Muscle of arm (tissue), 1 donor: ENCODE measurements at regions not wholly inside any gene's neighbourhood (a gene's known extent, or its start where the extent isn't known, plus 50 kb on each side); places are given as distances from the start of the nearest gene placed in this dataset.
"Not testable (repeated sequence)": the region's sequence is repeated elsewhere in the genome, so short reads cannot be mapped to it uniquely, and the experiment has no call there.

Experiments
- DNase-seq: peaks from one replicate; pipeline ENCODE4 v3.0.0-alpha.2; 2013

- DNase-seq, result no peak
Observed at GRCh38 chr21:14683063-14683462, 136.9 kb upstream of the SAMSN1 start.

GRCh38 chr21:14678973-14679574 is 133.0 kb upstream of the SAMSN1 start:
- DNase-seq, result no peak

DNA sequence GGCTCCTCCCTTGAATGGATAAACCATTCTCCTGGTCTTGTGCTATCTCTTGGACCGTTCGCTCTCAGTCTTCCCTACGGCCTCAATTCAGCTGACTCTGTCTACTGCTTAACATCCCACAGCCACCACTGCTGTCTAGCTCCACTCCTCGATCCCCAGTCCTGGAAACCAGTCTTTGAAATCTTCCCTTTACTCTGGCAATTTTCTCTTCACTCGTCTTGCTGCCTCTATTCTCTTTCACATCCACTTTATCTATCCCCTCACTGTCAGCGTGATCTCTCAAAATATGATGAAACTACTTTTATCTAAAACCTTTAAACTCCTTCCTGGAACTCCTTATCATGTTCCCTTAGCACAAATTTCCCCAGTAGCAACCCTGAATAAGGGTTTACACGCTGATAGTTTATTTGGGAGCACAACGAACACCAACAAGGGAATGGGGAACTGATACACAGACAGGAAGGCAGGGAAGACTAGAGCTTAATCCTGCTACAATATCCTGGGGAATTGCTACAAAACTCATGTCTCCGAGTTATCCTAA is 131.6 kb upstream of the SAMSN1 start:
- no peak for DNase-seq

GRCh38 chr21:14677013-14677412 is 130.9 kb upstream of the SAMSN1 start:
- DNase-seq, result no peak

DNA sequence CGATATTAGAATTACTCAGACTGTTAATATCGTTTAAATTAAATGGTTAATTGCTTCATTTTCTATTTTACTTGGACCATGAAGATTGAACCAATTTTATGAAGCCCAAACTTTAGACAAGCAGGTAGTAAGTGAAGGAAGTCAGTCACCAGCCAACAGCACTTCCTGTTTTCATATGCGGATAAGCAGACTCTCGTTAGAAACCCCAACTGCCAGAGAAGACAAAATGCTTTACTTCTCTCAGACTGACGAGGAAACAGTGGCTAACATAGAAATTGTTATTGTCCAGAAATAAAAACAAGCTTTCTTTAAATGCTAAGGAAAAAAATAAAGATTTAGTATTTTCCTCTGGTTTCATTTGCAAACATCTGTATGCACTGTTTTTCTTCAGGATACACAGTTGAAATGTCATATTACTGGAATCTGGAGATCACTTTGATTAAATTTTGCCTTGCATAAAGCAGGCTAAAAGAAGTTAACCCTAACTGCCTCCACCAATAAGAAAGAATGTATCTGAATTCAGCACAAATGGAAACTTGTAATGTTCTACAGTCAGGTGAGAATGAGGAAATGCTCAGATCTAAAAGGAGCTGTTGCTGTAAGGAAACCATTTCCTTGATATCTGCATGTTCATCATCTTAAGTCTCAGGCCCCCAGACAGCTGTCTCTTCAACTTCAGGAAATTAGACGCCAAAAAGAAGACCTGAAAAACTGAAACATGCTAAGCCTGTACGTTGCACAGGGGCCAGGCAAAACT is 129.8 kb upstream of the SAMSN1 start:
- DNase-seq, result no peak

DNA sequence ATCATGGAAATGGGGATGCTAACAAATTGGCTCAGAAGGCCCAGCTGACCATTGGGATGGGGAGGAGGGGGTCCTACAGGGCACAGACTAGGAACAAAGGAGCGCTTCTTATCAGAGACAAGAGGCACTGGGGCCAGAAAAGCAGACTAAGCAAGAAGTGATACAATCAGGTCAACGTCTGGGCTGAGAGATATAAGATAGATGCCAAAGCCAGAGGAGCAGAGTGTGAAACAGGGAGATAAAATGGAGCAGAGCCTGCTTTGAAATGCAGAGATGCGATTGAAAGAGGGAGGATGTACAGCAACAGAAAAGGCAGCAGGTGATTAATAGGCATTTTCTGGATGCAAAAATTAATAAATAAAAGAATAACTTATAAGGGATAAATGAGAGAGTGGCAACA is 127.5 kb upstream of the SAMSN1 start:
- DNase-seq, result no peak

GRCh38 chr21:14672466-14672865 is 126.4 kb upstream of the SAMSN1 start:
- no peak for DNase-seq

DNA sequence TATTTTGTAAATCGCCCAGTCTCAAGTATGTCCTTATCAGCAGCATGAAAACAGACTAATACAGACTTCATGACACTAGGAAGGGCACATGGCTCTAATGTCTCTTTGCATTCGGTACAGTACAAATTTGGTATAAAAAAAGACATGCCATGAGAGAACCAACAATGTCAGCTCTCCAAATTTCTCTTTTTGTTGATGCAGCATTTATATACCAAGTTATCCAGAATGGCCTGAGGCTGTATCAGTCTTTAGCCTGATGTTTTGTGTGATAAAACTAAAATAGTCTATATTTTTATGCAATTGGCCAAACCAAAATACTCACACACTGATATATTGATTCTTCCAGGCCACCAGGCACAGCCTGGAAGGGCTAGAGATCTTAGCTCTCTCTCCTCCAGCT is 124.3 kb upstream of the SAMSN1 start:
- DNase-seq, result no peak

- DNase-seq, result not testable (repeated sequence)
Observed at GRCh38 chr21:14669092-14669491, 123.0 kb upstream of the SAMSN1 start.

DNA sequence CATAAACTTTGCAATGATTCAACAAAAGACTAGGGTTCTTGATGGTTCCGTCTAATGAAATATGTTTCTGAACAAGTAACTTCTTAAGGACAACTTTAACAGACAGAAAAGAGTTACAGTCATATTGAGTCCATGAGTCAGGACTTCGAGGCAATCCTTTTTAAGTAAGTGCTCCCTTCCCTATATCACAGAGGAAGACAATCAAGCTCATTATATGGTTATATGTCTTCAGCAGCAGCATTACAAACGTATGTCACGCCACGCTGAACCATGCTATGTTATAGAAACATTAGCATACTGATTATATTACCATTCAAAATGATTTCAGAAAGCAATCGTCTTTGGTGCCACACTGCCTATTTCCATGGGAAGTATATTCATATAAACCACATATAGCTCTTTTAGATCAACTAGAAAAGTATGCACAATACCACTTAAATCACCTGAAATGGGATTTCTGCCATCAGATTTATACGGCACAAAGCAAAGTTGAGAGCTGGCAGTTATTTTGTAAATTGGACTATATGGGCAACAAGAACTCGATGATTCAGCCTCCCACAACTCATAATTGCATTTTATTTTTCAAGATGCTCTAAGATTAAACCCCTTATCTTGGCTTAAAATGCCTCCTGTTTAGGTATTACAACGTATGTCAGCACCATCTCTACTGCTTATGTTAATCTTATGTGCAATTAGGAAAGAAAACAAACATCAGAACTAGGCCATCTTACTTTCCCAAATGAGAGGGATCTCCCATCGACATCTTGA is 111.3 kb upstream of the SAMSN1 start:
- no peak for DNase-seq

DNA sequence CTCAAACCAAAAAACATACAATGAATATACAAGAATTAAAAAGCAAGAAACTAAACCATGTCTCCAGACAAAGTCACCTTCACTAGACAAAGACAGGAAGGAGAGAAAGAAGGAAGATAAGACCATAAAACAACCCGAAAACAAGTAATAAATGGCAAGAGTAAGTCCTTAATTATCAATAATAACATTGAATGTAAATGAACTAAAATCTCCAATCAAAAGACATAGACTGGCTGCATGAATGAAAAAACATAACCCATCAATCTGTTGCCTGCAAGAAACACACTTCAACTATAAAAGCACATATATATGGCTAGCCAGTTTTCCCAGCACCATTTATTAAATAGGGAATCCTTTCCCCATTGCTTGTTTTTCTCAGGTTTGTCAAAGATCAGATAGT is 100.8 kb upstream of the SAMSN1 start:
- no peak for DNase-seq

DNA sequence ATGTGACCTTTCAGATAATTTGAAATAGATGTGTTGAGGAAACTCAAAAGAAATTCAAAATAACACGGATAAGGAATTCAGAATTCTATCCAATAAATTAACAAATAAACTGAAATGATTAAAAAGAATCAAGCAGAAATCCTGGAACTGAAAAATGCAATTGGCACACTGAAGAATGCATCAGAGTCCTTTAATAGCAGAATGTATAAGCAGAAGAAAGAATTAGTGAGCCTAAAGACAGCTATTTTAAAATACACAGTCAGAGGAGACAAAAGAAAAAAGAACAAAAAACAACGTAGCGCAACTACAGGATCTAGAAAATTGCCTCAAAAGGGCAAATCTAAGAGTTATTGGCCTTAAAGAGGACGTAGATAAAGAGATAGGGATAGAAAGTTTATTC is 99.6 kb upstream of the SAMSN1 start:
- no peak for DNase-seq

DNA sequence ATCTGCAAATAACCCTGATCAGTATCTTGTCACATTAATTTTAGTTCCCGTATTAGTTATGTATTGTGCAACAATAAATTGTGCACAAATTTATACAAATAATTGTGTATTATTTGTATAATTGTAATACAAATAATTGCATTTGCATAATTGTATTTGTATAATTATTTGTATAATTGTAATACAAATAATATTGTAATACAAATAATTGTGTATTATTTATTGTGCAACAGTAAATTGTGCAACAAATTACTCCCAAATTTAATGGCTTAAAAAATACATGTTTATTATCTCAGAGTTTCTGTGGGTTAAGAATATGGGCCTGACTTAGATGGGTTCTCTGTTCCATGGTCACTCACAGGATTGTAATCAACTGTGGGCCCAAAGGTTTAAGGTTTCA is 86.2 kb upstream of the SAMSN1 start:
- DNase-seq, result no peak

GRCh38 chr21:14630556-14631069 is 84.5 kb upstream of the SAMSN1 start:
- DNase-seq, result no peak

DNA sequence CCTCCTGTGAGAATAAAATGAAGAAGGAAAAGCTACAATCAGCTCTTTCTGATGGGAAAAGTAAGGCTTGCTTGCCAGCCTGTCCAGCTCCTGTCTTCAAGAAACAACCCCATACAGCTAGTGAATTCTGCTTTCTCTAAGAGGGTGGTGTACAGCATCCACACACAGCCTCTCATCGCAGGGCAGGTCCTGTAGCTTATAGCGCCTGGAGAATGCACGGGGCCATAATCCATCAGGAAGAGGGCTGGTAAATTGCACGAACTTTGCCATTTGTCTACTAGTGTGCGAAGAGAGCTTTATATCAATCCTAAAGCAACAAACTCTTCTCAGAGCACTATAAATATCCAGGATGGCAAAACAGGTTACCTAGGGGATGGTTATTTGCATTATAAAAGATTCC is 83.3 kb upstream of the SAMSN1 start:
- DNase-seq, result no peak

GRCh38 chr21:14623079-14623478 is 77.0 kb upstream of the SAMSN1 start:
- DNase-seq, result not testable (repeated sequence)

- no peak for DNase-seq
Observed at GRCh38 chr21:14620152-14620551, 74.0 kb upstream of the SAMSN1 start.

- DNase-seq, result no peak
Observed at GRCh38 chr21:14617871-14618270, 71.8 kb upstream of the SAMSN1 start.

DNA sequence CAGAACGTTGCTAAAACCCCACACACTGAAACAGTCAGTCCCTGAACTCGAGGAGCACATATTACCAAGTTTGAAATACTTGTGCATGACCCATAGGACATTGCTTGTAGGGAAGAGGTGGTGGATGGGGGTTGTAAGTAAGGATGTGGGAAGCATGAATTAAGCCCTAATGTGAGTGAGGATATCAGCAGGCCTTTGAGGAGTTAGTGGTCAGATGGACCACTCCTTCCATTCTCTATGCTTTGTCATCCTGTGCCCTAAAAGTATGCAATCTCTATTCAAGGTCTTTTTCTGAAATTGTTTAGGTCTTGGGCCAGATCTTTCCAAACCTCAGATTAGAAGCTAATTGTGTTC is 70.9 kb upstream of the SAMSN1 start:
- no peak for DNase-seq

GRCh38 chr21:14616380-14617039 is 70.4 kb upstream of the SAMSN1 start:
- DNase-seq, result no peak

GRCh38 chr21:14615359-14615974 is 69.4 kb upstream of the SAMSN1 start:
- DNase-seq, result no peak

DNA sequence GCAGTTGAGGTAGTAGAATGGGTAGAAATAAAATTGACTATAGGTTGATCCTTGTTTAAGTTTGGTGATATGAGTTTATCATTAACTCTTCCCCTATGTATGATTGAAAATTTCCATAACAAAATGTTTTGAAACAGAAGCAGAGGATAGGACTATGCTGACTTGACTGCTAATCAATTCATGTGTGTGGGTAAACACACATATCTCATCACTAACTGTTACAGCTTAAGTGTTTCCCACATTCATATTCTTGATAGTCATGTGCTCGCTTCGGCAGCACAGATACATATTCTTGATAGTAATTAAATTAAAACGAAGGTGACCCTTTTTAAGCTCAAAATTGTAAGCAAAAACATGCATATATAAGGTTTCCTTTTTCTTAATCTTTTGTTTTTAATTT is 68.2 kb upstream of the SAMSN1 start:
- DNase-seq, result no peak
